Neural cell (in vitro differentiated cells): ENCODE measurements at regions not wholly inside any gene's neighbourhood (a gene's known extent, or its start where the extent isn't known, plus 50 kb on each side); places are given as distances from the start of the nearest gene placed in this dataset.

Experiments
- H2AFZ ChIP-seq: fragments of 200-600, 300-800 bp; sonication (generic), shearing (Covaris generic); 2 replicates; pipeline ENCODE4 v1.6.0; 2014; ENCODE audit warnings: low read depth, mild to moderate bottlenecking, antibody characterized with exemption, low read length, moderate library complexity
- H3F3A ChIP-seq: fragments of 200-600 bp; shearing (Covaris generic); 2 replicates; pipeline ENCODE4 v1.6.1; 2016; ENCODE audit warnings: mild to moderate bottlenecking, moderate library complexity, mixed read lengths, antibody characterized with exemption, low read length; ENCODE audit not compliant: insufficient read depth, poor library complexity, severe bottlenecking
- H3K27ac ChIP-seq: fragments of 200-600, 300-800 bp; sonication (generic), shearing (Covaris generic); 2 replicates; pipeline ENCODE4 v1.5.1; 2014; ENCODE audit warnings: mild to moderate bottlenecking, low read length, moderate library complexity
- H3K27me3 ChIP-seq: fragments of 300-800, 200-600 bp; sonication (generic), shearing (Covaris generic); 2 replicates; pipeline ENCODE4 v1.6.0; 2014; ENCODE audit warnings: mild to moderate bottlenecking, low read depth, low read length, moderate library complexity; ENCODE audit not compliant: insufficient read depth
- H3K36me3 ChIP-seq: fragments of 300-800, 200-600 bp; sonication (generic), shearing (Covaris generic); 2 replicates; pipeline ENCODE4 v1.5.1; 2014; ENCODE audit warnings: mild to moderate bottlenecking, antibody characterized with exemption, low read length, moderate library complexity; ENCODE audit not compliant: insufficient read depth
- H3K4me2 ChIP-seq: fragments of 300-800, 200-600 bp; sonication (generic), shearing (Covaris generic); 2 replicates; pipeline ENCODE4 v1.6.0; 2014; ENCODE audit warnings: mild to moderate bottlenecking, low read length
- H3K4me3 ChIP-seq: fragments of 300-800, 200-600 bp; sonication (generic), shearing (Covaris generic); 2 replicates; pipeline ENCODE4 v1.5.1; 2014; ENCODE audit warnings: mild to moderate bottlenecking, low read length, moderate library complexity
- H3K79me2 ChIP-seq: fragments of 200-600 bp; shearing (Covaris generic); replicated peaks from 2 replicates; pipeline ENCODE4 v1.6.0; 2014; ENCODE audit warnings: mild to moderate bottlenecking, low read length, moderate library complexity; ENCODE audit not compliant: insufficient read depth
- H3K9ac ChIP-seq: fragments of 300-800, 200-600 bp; sonication (generic), shearing (Covaris generic); 2 replicates; pipeline ENCODE4 v1.6.1; 2016; ENCODE audit warnings: mild to moderate bottlenecking, low read length, mixed read lengths
- H3K9me2 ChIP-seq: fragments of 200-600 bp; shearing (Covaris generic); 2 replicates; pipeline ENCODE4 v1.6.1; 2016; ENCODE audit warnings: mild to moderate bottlenecking, low read length, mixed read lengths; ENCODE audit not compliant: insufficient read depth
- H3K9me3 ChIP-seq: fragments of 200-600, 300-800 bp; sonication (generic), shearing (Covaris generic); 2 replicates; pipeline ENCODE4 v1.6.1; 2016; ENCODE audit warnings: mild to moderate bottlenecking, mixed run types, low read length, moderate library complexity, mixed read lengths
- H4K20me1 ChIP-seq: fragments of 200-600 bp; shearing (Covaris generic); 2 replicates; pipeline ENCODE4 v1.6.1; 2016; ENCODE audit warnings: mild to moderate bottlenecking, mixed run types; ENCODE audit not compliant: insufficient read depth
- EP300 ChIP-seq: fragments of 450-650 bp; conservative IDR thresholded peaks from 2 replicates; pipeline ENCODE4 v1.6.1; 2014; ENCODE audit warnings: antibody characterized with exemption, mild to moderate bottlenecking, moderate library complexity; ENCODE audit not compliant: poor library complexity, severe bottlenecking
- EZH2 ChIP-seq: fragments of 200-600, 300-800 bp; shearing (Covaris generic), sonication (generic); IDR thresholded peaks from 2 replicates; pipeline ENCODE4 v1.6.1; 2014; ENCODE audit warnings: antibody characterized with exemption, low read length, borderline replicate concordance, mild to moderate bottlenecking; ENCODE audit not compliant: insufficient read depth, poor library complexity, severe bottlenecking
- MXI1 ChIP-seq: fragments of 450-650 bp; conservative IDR thresholded peaks from 2 replicates; pipeline ENCODE4 v1.6.1; 2014; ENCODE audit warnings: antibody characterized with exemption, mild to moderate bottlenecking; ENCODE audit not compliant: poor library complexity, severe bottlenecking
- POLR2AphosphoS5 ChIP-seq: IDR thresholded peaks from 2 replicates; pipeline ENCODE4 v1.6.1; 2012
- RAD21 ChIP-seq: fragments of 450-650 bp; conservative IDR thresholded peaks from 2 replicates; pipeline ENCODE4 v1.6.1; 2014; ENCODE audit warnings: antibody characterized with exemption, mild to moderate bottlenecking, moderate library complexity
- SMC3 ChIP-seq: fragments of 450-650 bp; conservative IDR thresholded peaks from 2 replicates; pipeline ENCODE4 v1.6.1; 2014; ENCODE audit warnings: antibody characterized with exemption, mild to moderate bottlenecking, moderate library complexity; ENCODE audit not compliant: poor library complexity
- TAF1 ChIP-seq: IDR thresholded peaks from 2 replicates; pipeline ENCODE4 v1.6.1; 2012; ENCODE audit warnings: low read depth
- TF ChIP-seq, protein P1 (sequence below): fragments of 450-650 bp; IDR thresholded peaks from 2 replicates; pipeline ENCODE4 v1.5.1; 2014; ENCODE audit warnings: antibody characterized with exemption, mild to moderate bottlenecking, moderate library complexity; ENCODE audit not compliant: poor library complexity, severe bottlenecking
- TF ChIP-seq, protein P2 (sequence below): IDR thresholded peaks from 2 replicates; pipeline ENCODE4 v1.6.1; 2012; ENCODE audit warnings: borderline replicate concordance

DNA sequence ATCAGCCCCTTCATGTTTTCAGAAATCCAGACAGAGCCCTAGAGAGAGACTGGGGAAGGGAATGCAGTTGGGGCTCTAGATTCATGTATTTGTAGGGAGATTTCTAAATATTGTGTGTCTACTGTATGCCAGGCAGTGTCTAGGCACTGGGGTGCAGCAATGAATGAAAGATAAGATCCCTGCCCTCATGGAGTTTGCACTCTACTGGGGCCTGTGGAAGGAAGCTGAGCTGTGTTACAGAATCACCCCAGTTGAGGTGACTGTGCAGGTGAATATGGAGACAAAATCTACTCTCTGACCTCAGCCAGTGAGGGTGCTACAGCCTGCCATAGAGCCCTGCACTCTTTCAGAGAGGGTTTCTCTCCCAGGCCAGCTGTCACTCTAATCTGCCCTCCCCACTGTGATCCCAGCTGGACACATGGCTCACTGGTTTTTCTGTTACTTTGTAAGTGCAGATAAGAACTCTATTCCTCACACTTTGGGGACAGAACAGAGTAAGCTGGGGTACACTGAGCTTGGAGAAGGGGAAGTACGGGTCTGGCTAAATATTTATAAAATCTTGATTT lies 69.2 kb upstream of the E2F3 start:
- no peak overlapping the region for H3K4me2 ChIP-seq
- no peaks in the 10 kb centered on the region for H3K36me3 ChIP-seq
- TF ChIP-seq, protein P1, sequence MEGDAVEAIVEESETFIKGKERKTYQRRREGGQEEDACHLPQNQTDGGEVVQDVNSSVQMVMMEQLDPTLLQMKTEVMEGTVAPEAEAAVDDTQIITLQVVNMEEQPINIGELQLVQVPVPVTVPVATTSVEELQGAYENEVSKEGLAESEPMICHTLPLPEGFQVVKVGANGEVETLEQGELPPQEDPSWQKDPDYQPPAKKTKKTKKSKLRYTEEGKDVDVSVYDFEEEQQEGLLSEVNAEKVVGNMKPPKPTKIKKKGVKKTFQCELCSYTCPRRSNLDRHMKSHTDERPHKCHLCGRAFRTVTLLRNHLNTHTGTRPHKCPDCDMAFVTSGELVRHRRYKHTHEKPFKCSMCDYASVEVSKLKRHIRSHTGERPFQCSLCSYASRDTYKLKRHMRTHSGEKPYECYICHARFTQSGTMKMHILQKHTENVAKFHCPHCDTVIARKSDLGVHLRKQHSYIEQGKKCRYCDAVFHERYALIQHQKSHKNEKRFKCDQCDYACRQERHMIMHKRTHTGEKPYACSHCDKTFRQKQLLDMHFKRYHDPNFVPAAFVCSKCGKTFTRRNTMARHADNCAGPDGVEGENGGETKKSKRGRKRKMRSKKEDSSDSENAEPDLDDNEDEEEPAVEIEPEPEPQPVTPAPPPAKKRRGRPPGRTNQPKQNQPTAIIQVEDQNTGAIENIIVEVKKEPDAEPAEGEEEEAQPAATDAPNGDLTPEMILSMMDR = no peak
- no peak for TF ChIP-seq EZH2
- no peak overlapping the region for H3K9ac ChIP-seq
- no peaks in the 10 kb centered on the region for H3K27me3 ChIP-seq
- no peak overlapping the region for H3K4me3 ChIP-seq
- no peaks in the 10 kb centered on the region for H3K9me2 ChIP-seq
- H2AFZ ChIP-seq = no peak overlapping the region
- H3K9me3 ChIP-seq = no peaks in the 10 kb centered on the region
- no peak overlapping the region for H3K27ac ChIP-seq
- H3F3A ChIP-seq = no peaks in the 10 kb centered on the region
- no peaks in the 10 kb centered on the region for H4K20me1 ChIP-seq
- no peaks in the 10 kb centered on the region for H3K79me2 ChIP-seq

DNA sequence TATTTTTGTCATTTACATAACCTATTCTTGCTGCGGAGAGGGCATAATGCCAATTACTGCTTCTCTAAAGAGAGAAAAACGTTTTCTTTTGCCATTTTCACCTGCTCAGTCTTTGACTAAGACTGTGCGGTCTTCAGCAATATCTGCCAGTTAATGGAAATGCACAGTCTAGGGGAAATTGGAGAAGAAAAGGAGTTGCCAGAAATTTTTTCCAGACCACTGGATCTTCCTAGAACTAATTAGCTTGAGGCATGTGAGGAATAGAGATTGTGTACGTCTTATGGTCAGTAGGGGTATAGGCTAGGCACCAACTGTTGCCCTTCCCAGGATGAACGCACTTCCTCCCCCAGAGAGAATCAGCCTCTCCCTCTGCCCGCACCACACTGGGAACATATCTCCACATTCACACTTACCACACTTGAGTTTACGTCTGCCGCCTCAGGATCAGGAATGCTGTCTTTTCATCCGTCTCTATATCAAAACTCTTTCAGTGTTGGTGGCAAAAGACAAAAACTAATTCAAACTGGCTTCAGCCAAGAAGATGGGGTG lies 67.9 kb upstream of the E2F3 start:
- H3K9ac ChIP-seq = no peak overlapping the region
- no peak overlapping the region for H3K27ac ChIP-seq
- no peaks in the 10 kb centered on the region for H3K79me2 ChIP-seq
- no peaks in the 10 kb centered on the region for H4K20me1 ChIP-seq
- H3K36me3 ChIP-seq = no peaks in the 10 kb centered on the region
- H3K9me2 ChIP-seq = no peaks in the 10 kb centered on the region
- TF ChIP-seq RAD21 (no peak), TAF1 (no peak), EZH2 (no peak)
- TF ChIP-seq, protein P1 = no peak
- H3K4me3 ChIP-seq = no peak overlapping the region
- no peaks in the 10 kb centered on the region for H3K27me3 ChIP-seq
- H3F3A ChIP-seq = no peaks in the 10 kb centered on the region
- H3K4me2 ChIP-seq = no peak overlapping the region
- no peaks in the 10 kb centered on the region for H3K9me3 ChIP-seq
- H2AFZ ChIP-seq = no peak overlapping the region

DNA sequence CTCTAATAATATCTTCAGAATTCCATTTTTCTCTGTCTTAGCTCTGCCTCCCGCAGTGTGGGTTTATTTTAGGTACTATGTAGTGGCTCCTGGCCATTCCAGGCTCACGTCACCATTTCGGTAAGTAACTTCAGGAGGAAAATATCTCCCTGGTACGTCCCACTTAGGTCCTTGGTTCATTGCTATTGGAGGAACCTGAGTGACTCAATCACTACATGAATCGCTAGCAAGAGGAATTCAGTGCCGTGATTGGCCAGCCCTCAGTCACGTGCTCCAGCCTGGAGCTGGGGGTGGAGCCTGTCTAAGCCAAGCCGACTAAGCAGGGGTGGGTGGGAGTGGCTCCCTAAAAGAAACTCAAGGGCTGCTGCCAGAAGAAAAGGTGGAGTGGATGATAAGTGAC lies 67.3 kb upstream of the E2F3 start:
- H3F3A ChIP-seq = no peaks in the 10 kb centered on the region
- H3K4me3 ChIP-seq = no peak overlapping the region
- H3K9ac ChIP-seq = no peak overlapping the region
- no peaks in the 10 kb centered on the region for H3K79me2 ChIP-seq
- H3K27me3 ChIP-seq = no peaks in the 10 kb centered on the region
- no peaks in the 10 kb centered on the region for H3K36me3 ChIP-seq
- TF ChIP-seq POLR2AphosphoS5 = no peak
- TF ChIP-seq EZH2 = no peak
- TF ChIP-seq MXI1 = no peak
- TF ChIP-seq EP300 = no peak
- TF ChIP-seq TAF1 = no peak
- TF ChIP-seq, protein P2, sequence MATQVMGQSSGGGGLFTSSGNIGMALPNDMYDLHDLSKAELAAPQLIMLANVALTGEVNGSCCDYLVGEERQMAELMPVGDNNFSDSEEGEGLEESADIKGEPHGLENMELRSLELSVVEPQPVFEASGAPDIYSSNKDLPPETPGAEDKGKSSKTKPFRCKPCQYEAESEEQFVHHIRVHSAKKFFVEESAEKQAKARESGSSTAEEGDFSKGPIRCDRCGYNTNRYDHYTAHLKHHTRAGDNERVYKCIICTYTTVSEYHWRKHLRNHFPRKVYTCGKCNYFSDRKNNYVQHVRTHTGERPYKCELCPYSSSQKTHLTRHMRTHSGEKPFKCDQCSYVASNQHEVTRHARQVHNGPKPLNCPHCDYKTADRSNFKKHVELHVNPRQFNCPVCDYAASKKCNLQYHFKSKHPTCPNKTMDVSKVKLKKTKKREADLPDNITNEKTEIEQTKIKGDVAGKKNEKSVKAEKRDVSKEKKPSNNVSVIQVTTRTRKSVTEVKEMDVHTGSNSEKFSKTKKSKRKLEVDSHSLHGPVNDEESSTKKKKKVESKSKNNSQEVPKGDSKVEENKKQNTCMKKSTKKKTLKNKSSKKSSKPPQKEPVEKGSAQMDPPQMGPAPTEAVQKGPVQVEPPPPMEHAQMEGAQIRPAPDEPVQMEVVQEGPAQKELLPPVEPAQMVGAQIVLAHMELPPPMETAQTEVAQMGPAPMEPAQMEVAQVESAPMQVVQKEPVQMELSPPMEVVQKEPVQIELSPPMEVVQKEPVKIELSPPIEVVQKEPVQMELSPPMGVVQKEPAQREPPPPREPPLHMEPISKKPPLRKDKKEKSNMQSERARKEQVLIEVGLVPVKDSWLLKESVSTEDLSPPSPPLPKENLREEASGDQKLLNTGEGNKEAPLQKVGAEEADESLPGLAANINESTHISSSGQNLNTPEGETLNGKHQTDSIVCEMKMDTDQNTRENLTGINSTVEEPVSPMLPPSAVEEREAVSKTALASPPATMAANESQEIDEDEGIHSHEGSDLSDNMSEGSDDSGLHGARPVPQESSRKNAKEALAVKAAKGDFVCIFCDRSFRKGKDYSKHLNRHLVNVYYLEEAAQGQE = no peak
- TF ChIP-seq RAD21 = no peak
- TF ChIP-seq, protein P1 = no peak
- TF ChIP-seq SMC3 = no peak
- H2AFZ ChIP-seq = no peak overlapping the region
- H3K4me2 ChIP-seq = no peak overlapping the region
- H3K9me3 ChIP-seq = no peaks in the 10 kb centered on the region
- no peak overlapping the region for H3K27ac ChIP-seq
- no peaks in the 10 kb centered on the region for H3K9me2 ChIP-seq
- H4K20me1 ChIP-seq = no peaks in the 10 kb centered on the region
